Heart left ventricle (tissue), 13 donors: ENCODE measurements at regions not wholly inside any gene's neighbourhood (a gene's known extent, or its start where the extent isn't known, plus 50 kb on each side); places are given as distances from the start of the nearest gene placed in this dataset.
"Not testable (repeated sequence)": the region's sequence is repeated elsewhere in the genome, so short reads cannot be mapped to it uniquely, and the experiment has no call there.

Experiments used
- CTCF ChIP-seq, 12 donors: fragments of 200-600 bp; sonication (generic) in 4 of 12; IDR thresholded peaks; one replicate each; pipeline versions ENCODE4 v1.5.0 to v1.8.0; 2018 to 2022; ENCODE audit warnings: antibody characterized with exemption in 12 of 12, mild to moderate bottlenecking in 5 of 12
- POLR2A ChIP-seq, 2 donors: fragments of 450-650 bp; IDR thresholded peaks; one replicate each; pipeline ENCODE4 v1.6.1; 2017; ENCODE audit warnings: antibody characterized with exemption in 2 of 2, mild to moderate bottlenecking in 2 of 2, moderate library complexity in 2 of 2
- donor health status: ischemic (EF 13 %, LVEDD 7.1; RV severe dilation, severe dysfunction).
- donor health status: DM: no; HTN: yes; CAD: no.
- donor health status: DM: no; HTN: no; CAD: no.
- donor health status: ischemic (EF 25% LVEDD 6.9; RV normal size, moderate dysfunction).
- donor health status: ischemic (EF 25% LVEDD 5.7; RV mildly dilated, moderate dysfunction).
- donor health status: ischemic (EF 35%, LVEDD 5.7; RV mildly dilated, moderate dysfunction).
- donor health status: nonischemic (EF 11% LVEDD 7.7; RV severe dilation, severe dysfunction).
- donor health status: DM: yes; HTN: yes; CAD: no.
- donor health status: PGD.
- donor health status: ischemic (EF 29% LVEDD 5.4; RV normal size, mild dysfunction).
- donor health status: nonischemic (EF 23%, LVEDD 6.1; RV moderate dilation, normal function).

- TF ChIP-seq POLR2A, CTCF (IDR thresholded peaks at IDR 0.05): not testable (repeated sequence)
Measured at GRCh38 chr1:148372051-148372726, 110.9 kb downstream of the PPIAL4G start.
